GM23248 (cell line): ENCODE measurements at regions not wholly inside any gene's neighbourhood (a gene's known extent, or its start where the extent isn't known, plus 50 kb on each side); places are given as distances from the start of the nearest gene placed in this dataset.

ENCODE experiments used
- EZH2 ChIP-seq: fragments of 200-600 bp; sonication (generic); IDR thresholded peaks from 2 replicates; pipeline ENCODE4 v1.6.1; 2018; ENCODE audit warnings: antibody characterized with exemption, mild to moderate bottlenecking; ENCODE audit not compliant: insufficient read depth, poor library complexity, severe bottlenecking
- EZH2phosphoT487 ChIP-seq: fragments of 200-600 bp; sonication (generic); IDR thresholded peaks from 2 replicates; pipeline ENCODE4 v1.6.1; 2018; ENCODE audit warnings: antibody characterized with exemption, moderate library complexity, mild to moderate bottlenecking, low read depth; ENCODE audit not compliant: insufficient read depth

- TF ChIP-seq EZH2, result no peak
- no peak for TF ChIP-seq EZH2phosphoT487
These were observed 141.5 kb upstream of the PDE7B start for GRCh38 chr6:135710042-135710441.
